Panc1 (cell line): ENCODE measurements at regions not wholly inside any gene's neighbourhood (a gene's known extent, or its start where the extent isn't known, plus 50 kb on each side); places are given as distances from the start of the nearest gene placed in this dataset.

Experiments used
- CTCF ChIP-seq: fragments of 450-650 bp; IDR thresholded peaks from 2 replicates; pipeline ENCODE4 v1.5.1; 2017; ENCODE audit warnings: mild to moderate bottlenecking
- POLR2AphosphoS5 ChIP-seq: IDR thresholded peaks from 2 replicates; pipeline ENCODE4 v1.6.1; 2012; ENCODE audit warnings: mild to moderate bottlenecking, low read depth, low read length, moderate library complexity
- TCF7L2 ChIP-seq: IDR thresholded peaks from 2 replicates; pipeline ENCODE4 v1.6.1; 2011; ENCODE audit warnings: mild to moderate bottlenecking, low read depth, low read length, inconsistent platforms

GRCh38 chr17:14772776-14773175, 471.9 kb downstream of the HS3ST3B1 start:
- TF ChIP-seq CTCF (no peak), POLR2AphosphoS5 (no peak), TCF7L2 (no peak)
